BE2C (cell line): ENCODE measurements at regions not wholly inside any gene's neighbourhood (a gene's known extent, or its start where the extent isn't known, plus 50 kb on each side); places are given as distances from the start of the nearest gene placed in this dataset.

Experiments used
- DNase-seq: peaks from one replicate; pipeline ENCODE4 v3.0.0-alpha.2; 2020
- H3K27me3 ChIP-seq: fragments of 250-450 bp; sonication (Bioruptor Pico); 2 replicates; pipeline ENCODE4 v1.5.1; 2020; ENCODE audit warnings: mild to moderate bottlenecking
- H3K36me3 ChIP-seq: fragments of 250-450 bp; sonication (Bioruptor Pico); 2 replicates; pipeline ENCODE4 v1.5.1; 2020; ENCODE audit warnings: mild to moderate bottlenecking
- H3K4me1 ChIP-seq: fragments of 250-450 bp; sonication (Bioruptor Pico); 2 replicates; pipeline ENCODE4 v1.5.1; 2020
- H3K4me3 ChIP-seq: 2 replicates; pipeline ENCODE4 v1.5.1; 2011; ENCODE audit warnings: low read depth, low read length
- H3K9me3 ChIP-seq: fragments of 250-450 bp; sonication (Bioruptor Pico); 2 replicates; pipeline ENCODE4 v1.5.1; 2020
- CTCF ChIP-seq: IDR thresholded peaks from 2 replicates; pipeline ENCODE4 v1.5.1; 2012; ENCODE audit warnings: mild to moderate bottlenecking, low read depth, low read length

GRCh38 chr2:41917587-41917986 lies 130.2 kb upstream of the PKDCC start:
- H3K4me1 ChIP-seq = no peaks in the 10 kb centered on the region
- no peaks in the 10 kb centered on the region for H3K36me3 ChIP-seq
- H3K4me3 ChIP-seq = no peak overlapping the region
- no peak for TF ChIP-seq CTCF
- H3K27me3 ChIP-seq = no peaks in the 10 kb centered on the region
- no peaks in the 10 kb centered on the region for H3K9me3 ChIP-seq
- no peak for DNase-seq

GRCh38 chr2:41919135-41919534 lies 128.7 kb upstream of the PKDCC start:
- TF ChIP-seq CTCF = no peak
- Histone ChIP-seq H3K4me1 (no peaks in the 10 kb centered on the region), H3K4me3 (no peak overlapping the region), H3K27me3 (no peaks in the 10 kb centered on the region), H3K9me3 (no peaks in the 10 kb centered on the region), H3K36me3 (no peaks in the 10 kb centered on the region)
- DNase-seq = no peak

- H3K9me3 ChIP-seq = no peaks in the 10 kb centered on the region
- no peak overlapping the region for H3K4me3 ChIP-seq
- no peaks in the 10 kb centered on the region for H3K4me1 ChIP-seq
- no peak for TF ChIP-seq CTCF
- DNase-seq = no peak
- no peaks in the 10 kb centered on the region for H3K27me3 ChIP-seq
- no peaks in the 10 kb centered on the region for H3K36me3 ChIP-seq
Observed at GRCh38 chr2:41920181-41920580, 127.6 kb upstream of the PKDCC start.

- DNase-seq = no peak
Observed at GRCh38 chr2:41920812-41921211, 127.0 kb upstream of the PKDCC start.

GRCh38 chr2:41922177-41922576 lies 125.6 kb upstream of the PKDCC start:
- no peak for DNase-seq

More at GRCh38 chr2:41920812-41921211, 127.0 kb upstream of the PKDCC start:
- no peaks in the 10 kb centered on the region for H3K9me3 ChIP-seq
- H3K4me1 ChIP-seq = no peaks in the 10 kb centered on the region
- no peaks in the 10 kb centered on the region for H3K36me3 ChIP-seq
- no peak overlapping the region for H3K4me3 ChIP-seq
- no peaks in the 10 kb centered on the region for H3K27me3 ChIP-seq
- no peak for TF ChIP-seq CTCF

More at GRCh38 chr2:41922177-41922576, 125.6 kb upstream of the PKDCC start:
- no peaks in the 10 kb centered on the region for H3K4me1 ChIP-seq
- no peak for TF ChIP-seq CTCF
- H3K9me3 ChIP-seq = no peaks in the 10 kb centered on the region
- no peaks in the 10 kb centered on the region for H3K27me3 ChIP-seq
- H3K4me3 ChIP-seq = no peak overlapping the region
- no peaks in the 10 kb centered on the region for H3K36me3 ChIP-seq
